H1 (cell line): ENCODE measurements at regions not wholly inside any gene's neighbourhood (a gene's known extent, or its start where the extent isn't known, plus 50 kb on each side); places are given as distances from the start of the nearest gene placed in this dataset.

Experiments used
- ATF2 ChIP-seq: IDR thresholded peaks from 2 replicates; pipeline ENCODE4 v1.6.1; 2012; ENCODE audit warnings: low read length, inconsistent platforms
- ATF3 ChIP-seq: IDR thresholded peaks from 2 replicates; pipeline ENCODE4 v1.6.1; 2011; ENCODE audit warnings: low read depth, mild to moderate bottlenecking, low read length; ENCODE audit not compliant: insufficient read depth
- BRCA1 ChIP-seq: IDR thresholded peaks from 2 replicates; pipeline ENCODE4 v1.6.1; 2012; ENCODE audit warnings: low read depth, low read length, improper control_type of control experiment
- CTCF ChIP-seq, 3 experiments: IDR thresholded peaks; 1 replicate in 2 of 3; 2 replicates in 1 of 3; pipeline versions ENCODE4 v1.5.1 to v1.6.1; 2011; ENCODE audit warnings: low read length in 3 of 3, mild to moderate bottlenecking in 3 of 3, inconsistent platforms in 2 of 3, low read depth in 1 of 3, moderate library complexity in 1 of 3; ENCODE audit not compliant: insufficient read depth in 1 of 3; ENCODE audit errors: control extremely low read depth in 1 of 3
- EP300 ChIP-seq, 2 experiments: IDR thresholded peaks; 1 replicate in 1 of 2; 2 replicates in 1 of 2; pipeline ENCODE4 v1.6.1; 2011 to 2012; ENCODE audit warnings: low read depth in 2 of 2, low read length in 2 of 2, mild to moderate bottlenecking in 2 of 2, borderline replicate concordance in 1 of 2, inconsistent platforms in 1 of 2, moderate library complexity in 1 of 2
- EZH2 ChIP-seq: fragments of 200-600 bp; sonication (generic); IDR thresholded peaks from 2 replicates; pipeline ENCODE4 v1.7.1; 2012; ENCODE audit warnings: low read depth, mild to moderate bottlenecking, moderate library complexity, low read length, inconsistent platforms; ENCODE audit not compliant: severe bottlenecking
- FOSL1 ChIP-seq: IDR thresholded peaks from 2 replicates; pipeline ENCODE4 v1.6.1; 2011; ENCODE audit warnings: mild to moderate bottlenecking, low read depth, low read length, moderate library complexity; ENCODE audit not compliant: insufficient read depth
- POLR2A ChIP-seq, 2 experiments: IDR thresholded peaks; 1 replicate in 1 of 2; 2 replicates in 1 of 2; pipeline ENCODE4 v1.6.1; 2011; ENCODE audit warnings: low read depth in 2 of 2, low read length in 2 of 2, mild to moderate bottlenecking in 2 of 2; ENCODE audit errors: control extremely low read depth in 1 of 2
- POLR2AphosphoS5 ChIP-seq: IDR thresholded peaks from 2 replicates; pipeline ENCODE4 v1.6.1; 2011; ENCODE audit warnings: low read depth, low read length
- RNF2 ChIP-seq: fragments of 200-900, 300-1000 bp; sonication (generic); IDR thresholded peaks from 2 replicates; pipeline ENCODE4 v1.7.1; 2016; ENCODE audit warnings: borderline replicate concordance, low read depth, mild to moderate bottlenecking, antibody characterized with exemption, low read length; ENCODE audit not compliant: poor library complexity, severe bottlenecking; ENCODE audit errors: missing control alignments
- SUZ12 ChIP-seq: fragments of 200-600 bp; sonication (generic); IDR thresholded peaks from 2 replicates; pipeline ENCODE4 v1.6.1; 2012; ENCODE audit warnings: mild to moderate bottlenecking, inconsistent platforms, low read length, moderate library complexity, mixed read lengths
- TAF1 ChIP-seq: IDR thresholded peaks from 2 replicates; pipeline ENCODE4 v1.6.1; 2011; ENCODE audit warnings: mild to moderate bottlenecking, low read depth, low read length

- no peak for TF ChIP-seq POLR2AphosphoS5
- TF ChIP-seq BRCA1 = no peak
- no peak for TF ChIP-seq POLR2A (IDR thresholded peaks at IDR 0.05; ENCODE audit: control extremely low read depth in 1 of 2, low read depth in 2 of 2, low read length in 2 of 2)
- TF ChIP-seq EP300 (IDR thresholded peaks at IDR 0.05; ENCODE audit: borderline replicate concordance in 1 of 2, low read depth in 2 of 2, low read length in 2 of 2) = no peak
- TF ChIP-seq CTCF (IDR thresholded peaks at IDR 0.05; ENCODE audit: control extremely low read depth in 1 of 3, insufficient read depth in 1 of 3, low read depth in 1 of 3, low read length in 3 of 3) = no peak
- no peak for TF ChIP-seq EZH2
- no peak for TF ChIP-seq SUZ12
- TF ChIP-seq RNF2 = no peak
- no peak for TF ChIP-seq ATF3
- TF ChIP-seq ATF2 = no peak
- no peak for TF ChIP-seq FOSL1
- TF ChIP-seq TAF1 = no peak
Measured at GRCh38 chr1:30381266-30381665, 342.1 kb downstream of the MATN1 start.
